Naive thymus-derived CD8-positive, alpha-beta T cell (primary cell): ENCODE measurements at regions not wholly inside any gene's neighbourhood (a gene's known extent, or its start where the extent isn't known, plus 50 kb on each side); places are given as distances from the start of the nearest gene placed in this dataset.

Experiments
- ATAC-seq, 2 donors: fragments of 150-1000 bp; cut with Tn5 transposase in 1 of 2; sonication (Bioruptor Pico), chemical (Tn5 transposase) in 1 of 2; 1 replicate in 1 of 2; 2 replicates in 1 of 2; pipeline ENCODE4 v1.10.0; 2021; ENCODE audit warnings: mild to moderate bottlenecking in 2 of 2, moderate library complexity in 2 of 2
- POLR2A ChIA-PET: fragments of 350-600 bp; sonication (Branson Sonifier 250); formaldehyde crosslinking; loops from one replicate; lab custom pipeline; 2021; ENCODE audit warnings: antibody characterized with exemption; lab: Charles Lee
- DNase-seq, 10 donors: peaks; one replicate each; pipeline versions ENCODE4 v3.0.0 to v3.0.0-alpha.2; 2020 to 2022
- H3K27ac Mint-ChIP-seq, 10 donors: one replicate each; pipeline ENCODE4 v1.8.0; 2020 to 2022; ENCODE audit warnings: mild to moderate bottlenecking in 10 of 10, mixed read lengths in 10 of 10, moderate library complexity in 4 of 10, inconsistent platforms in 1 of 10
- H3K27me3 Mint-ChIP-seq, 5 donors: one replicate each; pipeline ENCODE4 v1.8.0; 2021 to 2022; ENCODE audit warnings: mixed read lengths in 5 of 5
- H3K36me3 Mint-ChIP-seq, 3 donors: one replicate each; pipeline ENCODE4 v1.8.0; 2020 to 2022; ENCODE audit warnings: mixed read lengths in 3 of 3, mild to moderate bottlenecking in 2 of 3, inconsistent platforms in 1 of 3
- H3K4me1 Mint-ChIP-seq, 4 donors: one replicate each; pipeline ENCODE4 v1.8.0; 2021 to 2022; ENCODE audit warnings: mixed read lengths in 4 of 4
- H3K4me3 Mint-ChIP-seq, 10 donors: one replicate each; pipeline ENCODE4 v1.8.0; 2020 to 2022; ENCODE audit warnings: mild to moderate bottlenecking in 10 of 10, mixed read lengths in 10 of 10, moderate library complexity in 6 of 10, inconsistent platforms in 1 of 10
- H3K9me3 Mint-ChIP-seq, 9 donors: one replicate each; pipeline ENCODE4 v1.8.0; 2020 to 2022; ENCODE audit warnings: mixed read lengths in 9 of 9, mild to moderate bottlenecking in 3 of 9, inconsistent platforms in 1 of 9, moderate library complexity in 1 of 9

DNA sequence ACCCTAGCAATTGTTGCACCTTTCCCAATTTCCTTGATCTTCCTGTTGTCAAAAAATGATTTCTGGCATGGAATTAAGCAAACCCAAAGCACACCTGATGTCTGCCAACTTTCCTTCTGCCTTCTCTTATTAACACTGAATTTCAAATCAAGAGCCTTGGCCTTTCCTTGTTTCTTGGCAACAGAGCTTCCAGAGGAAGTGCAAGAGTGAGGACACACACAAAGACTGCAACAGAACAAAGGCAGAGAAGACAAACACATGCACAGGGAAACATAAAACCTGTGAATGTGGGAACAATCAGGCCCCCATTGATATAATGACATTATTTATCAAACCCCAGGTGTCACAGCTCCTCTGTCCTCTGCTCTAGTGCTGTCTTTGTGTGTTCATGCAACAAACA, 73.0 kb upstream of the IL6 start:
- ATAC-seq (no peak), DNase-seq (no peak)
- Mint-ChIP-seq H3K36me3 (peaks cover 0 to 5% (median 0%) of the 10 kb centered on the region in 3 donors), H3K4me1 (peaks cover 0 to 6% (median 2%) of the 10 kb centered on the region in 4 donors), H3K27me3 (peaks cover 0 to 5% (median 0%) of the 10 kb centered on the region in 5 donors), H3K9me3 (peaks cover 0 to 5% (median 0%) of the 10 kb centered on the region in 9 donors), H3K27ac (no peak overlapping the region), H3K4me3 (no peak overlapping the region)
- POLR2A ChIA-PET, result no interaction called here

DNA sequence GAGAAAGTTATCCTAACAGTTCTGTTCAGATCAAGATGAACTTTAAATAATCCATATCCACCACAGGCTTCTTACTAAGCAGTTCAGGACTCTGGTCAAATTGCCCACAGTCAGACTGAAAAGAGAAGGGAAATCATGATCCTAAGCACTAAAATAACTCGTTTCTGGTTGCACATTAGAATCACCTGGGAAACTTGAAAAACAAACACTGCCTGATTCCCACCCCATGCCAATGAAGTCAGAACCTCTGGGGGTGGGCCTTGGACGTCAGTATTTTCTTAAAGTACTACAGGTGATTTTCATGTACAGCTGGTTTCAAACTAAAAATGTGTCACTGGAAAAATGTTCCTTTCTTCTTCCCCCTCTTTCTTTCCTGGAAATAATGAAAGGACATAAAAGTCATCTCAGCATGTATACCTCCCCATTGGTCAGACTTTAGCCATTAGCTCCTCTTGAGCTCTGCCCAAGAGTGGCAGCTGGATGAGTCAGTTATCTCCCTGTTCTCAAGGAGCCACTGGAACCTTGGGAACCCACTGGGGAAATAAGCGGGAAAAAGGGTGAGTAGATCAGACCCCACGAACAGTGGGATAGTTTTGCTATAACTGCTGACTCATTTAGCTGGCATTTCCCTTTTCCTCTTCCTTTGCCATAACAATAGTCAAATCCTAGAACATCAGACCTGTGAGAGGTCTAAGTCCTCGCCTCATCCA, 75.3 kb upstream of the IL6 start:
- peaks cover 0 to 10% (median 8%) of the 10 kb centered on the region in 3 donors for H3K36me3 Mint-ChIP-seq
- H3K27ac Mint-ChIP-seq, result no peak overlapping the region

DNA sequence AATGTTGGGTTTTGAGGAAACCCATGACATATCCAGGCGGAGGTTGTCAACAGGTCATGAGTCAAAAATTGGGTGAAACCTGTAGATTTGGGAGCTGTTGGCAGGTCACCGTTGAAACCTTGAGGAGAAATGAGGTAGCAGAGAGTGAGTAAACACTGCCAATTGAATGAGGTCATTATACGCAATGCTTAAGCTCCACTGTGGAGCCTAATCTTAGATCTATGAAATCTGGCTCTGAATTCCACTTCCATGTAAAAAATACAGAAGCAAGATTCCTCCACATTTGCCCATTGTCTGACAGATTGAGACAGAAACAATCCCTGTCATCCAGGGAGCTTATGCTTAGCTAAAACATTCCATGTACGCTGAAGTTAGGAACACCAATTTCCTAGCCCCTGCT, 76.0 kb upstream of the IL6 start:
- Mint-ChIP-seq H3K4me3 (no peak overlapping the region), H3K27me3 (peaks cover 0 to 4% (median 0%) of the 10 kb centered on the region in 5 donors), H3K4me1 (peaks cover 0 to 2% (median 0%) of the 10 kb centered on the region in 4 donors), H3K36me3 (peaks cover 0 to 14% (median 10%) of the 10 kb centered on the region in 3 donors), H3K9me3 (peaks cover 0 to 31% (median 19%) of the 10 kb centered on the region in 9 donors), H3K27ac (no peak overlapping the region)
- DNase-seq, result no peak
- POLR2A ChIA-PET, result no interaction called here
- no peak for ATAC-seq

More for the DNA sequence above, 75.3 kb upstream of the IL6 start:
- ATAC-seq (no peak), DNase-seq (no peak)
- Mint-ChIP-seq H3K4me3 (no peak overlapping the region), H3K4me1 (peaks cover 0 to 2% (median 0%) of the 10 kb centered on the region in 4 donors), H3K9me3 (peaks cover 0 to 24% (median 13%) of the 10 kb centered on the region in 9 donors), H3K27me3 (peaks cover 0 to 4% (median 0%) of the 10 kb centered on the region in 5 donors)
- POLR2A ChIA-PET, result no interaction called here

DNA sequence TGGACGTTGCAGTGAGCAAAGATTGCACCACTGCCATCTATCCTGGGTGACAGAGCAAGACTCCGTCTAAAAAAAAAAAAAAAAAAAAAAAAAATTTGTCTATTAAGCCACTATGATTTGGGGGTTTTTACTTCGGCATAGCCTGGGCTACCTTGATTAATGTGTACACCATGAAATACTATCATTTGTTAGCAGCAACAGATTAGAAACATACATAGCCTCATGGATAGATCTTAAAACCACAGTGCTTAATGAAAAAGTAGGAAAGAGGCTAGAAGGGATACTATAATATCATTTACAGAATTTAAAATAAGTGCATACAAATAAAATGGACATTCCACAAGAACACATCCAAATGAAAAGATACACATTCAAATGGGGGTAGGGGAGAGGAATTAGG, 77.3 kb upstream of the IL6 start:
- DNase-seq, result no peak
- H3K27me3 Mint-ChIP-seq, result peaks cover 0 to 4% (median 0%) of the 10 kb centered on the region in 5 donors
- POLR2A ChIA-PET, result no interaction called here
- no peak overlapping the region for H3K27ac Mint-ChIP-seq
- peaks cover 2 to 20% (median 12%) of the 10 kb centered on the region in 3 donors for H3K36me3 Mint-ChIP-seq
- H3K9me3 Mint-ChIP-seq, result peaks cover 0 to 44% (median 25%) of the 10 kb centered on the region in 9 donors
- ATAC-seq, result no peak
- H3K4me1 Mint-ChIP-seq, result peaks cover 0 to 2% (median 0%) of the 10 kb centered on the region in 4 donors
- H3K4me3 Mint-ChIP-seq, result no peak overlapping the region

DNA sequence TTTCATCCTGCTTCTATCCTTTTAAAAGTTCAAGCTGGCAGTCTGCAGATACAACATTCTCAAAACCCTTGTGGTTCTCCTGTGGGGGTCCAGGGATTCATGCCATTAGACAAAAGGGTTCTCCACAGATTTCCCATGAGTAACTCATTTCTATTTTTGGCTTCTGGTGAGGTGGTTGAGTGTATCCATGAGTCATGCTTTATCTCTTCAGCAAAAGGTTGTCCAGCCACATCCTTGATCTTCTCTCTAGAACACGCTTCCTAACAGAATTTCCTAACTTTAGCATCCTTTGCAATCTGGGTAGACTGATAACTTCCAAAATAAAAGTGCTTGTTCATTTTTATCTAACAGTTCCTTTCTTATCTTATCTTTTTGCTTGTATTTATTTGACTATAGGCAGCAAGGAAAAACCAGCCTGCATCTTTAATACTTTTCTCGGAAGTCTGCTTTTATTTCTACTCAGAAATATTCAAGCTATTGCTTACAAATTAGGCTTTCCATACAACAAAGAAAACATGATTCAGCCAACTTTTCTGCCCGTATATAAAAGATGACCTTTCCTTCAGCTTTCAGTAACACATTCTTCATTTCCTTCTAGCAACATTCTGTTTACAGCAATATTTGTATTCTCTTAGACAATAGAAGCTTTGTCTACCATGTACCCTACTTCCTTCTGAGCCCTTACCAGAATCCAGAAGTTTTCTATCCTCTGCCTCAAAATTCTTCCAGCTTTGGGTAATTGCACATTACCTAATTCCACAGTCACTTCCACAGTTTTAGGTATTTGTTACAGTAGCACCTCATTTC, 79.3 kb upstream of the IL6 start:
- no peak overlapping the region for H3K27ac Mint-ChIP-seq
- H3K4me1 Mint-ChIP-seq, result no peaks in the 10 kb centered on the region
- H3K4me3 Mint-ChIP-seq, result no peak overlapping the region
- ATAC-seq (no peak), DNase-seq (no peak)
- peaks cover 0 to 7% (median 0%) of the 10 kb centered on the region in 5 donors for H3K27me3 Mint-ChIP-seq
- peaks cover 5 to 65% (median 40%) of the 10 kb centered on the region in 9 donors for H3K9me3 Mint-ChIP-seq
- POLR2A ChIA-PET, result interaction anchor here (0.5 kb wide), 1 partner anchor 55 kb away, joined by 4 read pairs; no protein-coding TSS in a partner anchor
- peaks cover 2 to 35% (median 17%) of the 10 kb centered on the region in 3 donors for H3K36me3 Mint-ChIP-seq

DNA sequence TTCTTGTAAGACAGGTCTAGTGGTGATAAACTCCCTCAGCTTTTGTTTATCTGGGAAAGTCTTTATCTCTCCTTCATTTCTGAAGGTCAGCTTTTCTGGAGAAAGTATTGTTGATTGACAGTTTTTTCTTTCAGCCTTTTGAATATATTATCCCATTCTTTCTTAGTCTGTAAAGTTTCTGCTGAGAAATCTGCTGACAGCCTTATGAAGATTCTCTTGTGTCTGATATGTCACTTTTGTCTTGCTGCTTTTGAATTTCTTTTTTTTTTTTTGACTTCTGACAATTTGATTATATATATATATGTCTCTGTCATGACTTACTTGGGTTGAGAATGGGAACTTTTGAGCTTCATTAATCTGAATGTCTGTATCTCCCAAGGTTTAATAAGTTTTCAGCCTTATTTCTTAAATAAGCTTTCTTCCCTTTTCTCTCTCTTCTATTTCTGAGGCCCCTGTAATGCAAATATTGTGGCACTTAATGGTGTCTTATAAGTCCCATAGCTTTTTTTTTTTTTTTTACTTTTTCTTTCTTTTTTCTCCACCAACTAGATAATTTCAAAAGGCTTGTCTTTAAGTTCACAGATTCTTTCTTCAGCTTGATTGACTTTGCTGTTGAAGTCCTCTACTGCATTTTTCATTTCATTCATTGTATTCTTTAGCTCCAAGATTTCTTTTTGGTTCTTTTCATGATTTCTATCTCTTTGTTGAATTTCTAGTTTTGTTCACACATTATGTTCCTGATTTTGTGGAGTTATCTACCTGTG, 81.4 kb upstream of the IL6 start:
- Mint-ChIP-seq H3K27me3 (peaks cover 0 to 7% (median 0%) of the 10 kb centered on the region in 5 donors), H3K4me1 (no peaks in the 10 kb centered on the region), H3K27ac (peak overlapping the region in 2 of 10 donors; percentile 40 to 68), H3K4me3 (no peak overlapping the region), H3K9me3 (peaks cover 14 to 81% (median 48%) of the 10 kb centered on the region in 9 donors), H3K36me3 (peaks cover 2 to 51% (median 19%) of the 10 kb centered on the region in 3 donors)
- no peak for ATAC-seq
- DNase-seq, result no peak
- POLR2A ChIA-PET, result interaction anchor here (0.7 kb wide), 1 partner anchor 10 kb away, joined by 3 read pairs; no protein-coding TSS in a partner anchor

DNA sequence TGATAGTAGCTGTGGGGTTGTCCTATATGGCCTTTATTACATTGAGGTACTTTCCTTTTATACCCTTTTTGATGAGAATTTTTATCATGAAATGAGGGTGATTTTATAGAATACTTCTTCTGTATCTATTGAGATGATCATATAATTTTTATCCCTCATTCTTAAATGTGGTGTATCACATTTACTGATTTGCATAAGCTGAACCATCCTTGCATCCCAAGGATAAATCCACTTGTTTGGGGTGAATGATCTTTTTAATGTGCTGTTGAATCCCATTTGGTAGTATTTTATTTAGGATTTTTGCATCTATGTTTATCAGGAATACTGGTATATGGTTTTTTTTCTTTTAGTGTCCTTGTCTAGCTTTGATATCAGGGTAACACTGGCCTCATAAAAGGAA, 84.5 kb upstream of the IL6 start:
- H3K9me3 Mint-ChIP-seq, result peaks cover 16 to 64% (median 42%) of the 10 kb centered on the region in 9 donors
- ATAC-seq (no peak), DNase-seq (no peak)
- H3K27ac Mint-ChIP-seq, result no peak overlapping the region
- no peak overlapping the region for H3K4me3 Mint-ChIP-seq
- peaks cover 2 to 43% (median 10%) of the 10 kb centered on the region in 3 donors for H3K36me3 Mint-ChIP-seq
- no peaks in the 10 kb centered on the region for H3K4me1 Mint-ChIP-seq
- peaks cover 0 to 4% (median 0%) of the 10 kb centered on the region in 5 donors for H3K27me3 Mint-ChIP-seq
- POLR2A ChIA-PET, result no interaction called here

DNA sequence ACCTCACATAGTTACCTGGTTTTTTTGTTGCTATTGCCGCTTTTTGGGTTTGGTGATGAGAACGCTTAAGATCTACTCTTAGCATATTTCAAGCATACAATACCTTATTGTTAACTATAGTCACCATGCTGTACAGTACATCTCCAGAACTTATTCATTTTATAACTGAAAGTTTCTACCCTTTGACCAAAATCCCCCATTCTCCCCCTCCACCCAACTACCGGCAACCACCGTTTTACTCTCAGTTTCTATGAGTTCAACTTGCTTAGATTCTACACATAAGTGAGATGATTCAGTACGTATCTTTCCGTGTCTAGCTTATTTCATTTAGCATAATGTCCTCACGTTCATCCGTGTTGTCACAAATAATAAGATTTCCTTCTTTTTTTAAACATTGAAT, 86.7 kb upstream of the IL6 start:
- no peak overlapping the region for H3K4me3 Mint-ChIP-seq

DNA sequence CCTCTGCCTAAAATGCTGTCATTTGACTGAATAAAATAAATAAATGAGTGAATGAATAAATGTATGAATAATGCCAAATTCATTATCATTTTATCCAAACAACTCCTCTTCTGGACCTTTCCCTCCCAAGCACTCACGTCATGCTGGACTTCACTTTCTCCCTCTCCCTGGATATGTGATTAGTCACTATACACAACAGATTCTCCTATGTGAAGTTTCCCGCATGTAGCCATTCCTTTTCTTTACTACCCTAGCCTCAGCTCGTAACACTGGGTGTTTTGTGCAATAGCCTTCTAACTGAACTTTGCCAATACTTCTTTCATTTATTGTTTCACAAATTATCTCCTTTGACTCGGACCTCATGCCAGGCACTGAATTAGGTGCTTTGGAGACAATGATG, 87.6 kb upstream of the IL6 start:
- Mint-ChIP-seq H3K9me3 (peaks cover 16 to 34% (median 24%) of the 10 kb centered on the region in 9 donors), H3K4me1 (no peaks in the 10 kb centered on the region)

More for the DNA sequence above, 86.7 kb upstream of the IL6 start:
- POLR2A ChIA-PET, result no interaction called here
- DNase-seq, result no peak
- no peak overlapping the region for H3K27ac Mint-ChIP-seq
- no peak for ATAC-seq
- peaks cover 0 to 31% (median 7%) of the 10 kb centered on the region in 3 donors for H3K36me3 Mint-ChIP-seq
- peaks cover 0 to 4% (median 0%) of the 10 kb centered on the region in 5 donors for H3K27me3 Mint-ChIP-seq
- H3K9me3 Mint-ChIP-seq, result peaks cover 16 to 42% (median 27%) of the 10 kb centered on the region in 9 donors
- H3K4me1 Mint-ChIP-seq, result no peaks in the 10 kb centered on the region

DNA sequence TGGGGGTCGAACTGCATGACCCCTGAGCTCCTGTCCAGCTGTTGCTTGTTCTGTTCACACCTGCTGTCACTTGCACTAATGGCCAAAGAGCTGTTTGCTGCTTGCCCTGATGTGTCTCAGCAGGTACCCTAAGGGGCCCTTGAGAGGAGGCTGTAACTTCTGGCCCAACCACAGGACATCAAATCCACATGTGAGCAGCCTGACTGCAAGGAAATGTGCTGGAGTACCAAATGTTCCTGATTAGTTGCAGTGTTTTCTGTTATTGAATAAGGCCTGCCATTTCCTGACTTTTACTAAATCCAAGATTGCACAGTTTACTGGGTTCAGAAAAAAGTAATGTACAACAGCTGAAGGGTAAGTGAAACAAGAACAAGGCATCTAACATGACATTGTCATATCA, 91.7 kb upstream of the IL6 start:
- Mint-ChIP-seq H3K9me3 (peaks cover 0 to 6% (median 2%) of the 10 kb centered on the region in 9 donors), H3K36me3 (no peaks in the 10 kb centered on the region), H3K4me1 (no peaks in the 10 kb centered on the region), H3K27me3 (peaks cover 0 to 24% (median 4%) of the 10 kb centered on the region in 5 donors), H3K4me3 (no peak overlapping the region), H3K27ac (no peak overlapping the region)
- POLR2A ChIA-PET, result interaction anchor here (0.5 kb wide), 1 partner anchor 10 kb away, joined by 3 read pairs; no protein-coding TSS in a partner anchor
- ATAC-seq, result no peak
- DNase-seq, result no peak

More for the DNA sequence above, 87.6 kb upstream of the IL6 start:
- H3K36me3 Mint-ChIP-seq, result peaks cover 0 to 31% (median 7%) of the 10 kb centered on the region in 3 donors
- H3K27me3 Mint-ChIP-seq, result peaks cover 0 to 9% (median 4%) of the 10 kb centered on the region in 5 donors
- ATAC-seq, result no peak
- H3K27ac Mint-ChIP-seq, result no peak overlapping the region
- POLR2A ChIA-PET, result no interaction called here
- DNase-seq, result no peak
- H3K4me3 Mint-ChIP-seq, result no peak overlapping the region

DNA sequence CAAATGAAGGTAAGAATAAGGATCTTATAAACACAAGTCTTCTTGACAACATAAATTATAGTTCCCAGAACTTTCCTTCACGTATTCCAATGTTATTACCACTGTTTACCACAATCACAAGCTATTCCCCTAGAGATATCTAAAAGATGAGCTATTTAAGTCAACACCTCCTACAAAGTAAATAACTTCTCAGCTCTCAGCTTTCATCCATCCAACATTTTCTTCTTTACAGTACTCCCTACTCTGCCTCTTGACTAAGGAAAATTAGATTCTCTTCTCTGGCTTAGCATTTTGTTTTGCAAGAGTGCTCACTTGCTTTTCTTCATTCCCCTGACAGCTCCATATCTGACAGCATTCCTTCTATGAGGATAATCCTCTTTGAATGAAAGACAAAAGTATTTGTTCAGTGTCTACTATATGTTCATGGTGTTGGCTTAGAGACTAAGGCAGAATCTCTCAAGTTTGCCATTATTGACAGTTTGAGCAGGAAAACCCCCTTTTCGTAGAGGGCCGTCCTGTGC, 93.0 kb upstream of the IL6 start:
- ATAC-seq (no peak), DNase-seq (no peak)
- Mint-ChIP-seq H3K9me3 (peaks cover 0 to 3% (median 0%) of the 10 kb centered on the region in 9 donors), H3K27me3 (peaks cover under 1 to 32% (median 4%) of the 10 kb centered on the region in 5 donors), H3K4me1 (no peaks in the 10 kb centered on the region), H3K36me3 (no peaks in the 10 kb centered on the region), H3K4me3 (no peak overlapping the region), H3K27ac (no peak overlapping the region)
- POLR2A ChIA-PET, result no interaction called here
